Upper lobe of left lung (tissue), 6 donors: ENCODE measurements at regions not wholly inside any gene's neighbourhood (a gene's known extent, or its start where the extent isn't known, plus 50 kb on each side); places are given as distances from the start of the nearest gene placed in this dataset.

ENCODE experiments used
- ATAC-seq, 2 donors: fragments of 200-7000 bp; cut with Tn5 transposase; one replicate each; pipeline ENCODE4 v1.9.1; 2022; ENCODE audit warnings: mild to moderate bottlenecking in 2 of 2, moderate library complexity in 2 of 2; ENCODE audit not compliant: low FRiP score in 2 of 2
- DNase-seq, 2 donors: peaks; one replicate each; pipeline ENCODE4 v3.0.0-alpha.2; 2019 to 2020
- H3K27ac ChIP-seq, 4 donors: fragments of 200-600 bp; sonication (generic); one replicate each; pipeline ENCODE4 v1.5.1; 2016 to 2019
- H3K27me3 ChIP-seq, 4 donors: fragments of 200-600 bp; sonication (generic); one replicate each; pipeline ENCODE4 v1.5.1; 2017 to 2019
- H3K36me3 ChIP-seq, 4 donors: fragments of 200-600 bp; sonication (generic); one replicate each; pipeline ENCODE4 v1.5.1; 2016 to 2019
- H3K4me1 ChIP-seq, 4 donors: fragments of 200-600 bp; sonication (generic); one replicate each; pipeline ENCODE4 v1.5.1; 2018 to 2019
- H3K4me3 ChIP-seq, 4 donors: fragments of 200-600 bp; sonication (generic); one replicate each; pipeline ENCODE4 v1.5.1; 2017 to 2019; ENCODE audit warnings: mild to moderate bottlenecking in 2 of 4, moderate library complexity in 1 of 4
- H3K9me3 ChIP-seq, 4 donors: fragments of 200-600 bp; sonication (generic); one replicate each; pipeline ENCODE4 v1.5.1; 2018 to 2019
- CTCF ChIP-seq, 6 experiments: fragments of 450-650 bp in 4 of 6; fragments of 200-600 bp in 2 of 6; sonication (generic) in 2 of 6; IDR thresholded peaks; one replicate each; pipeline ENCODE4 v1.5.1; 2016 to 2019; ENCODE audit warnings: antibody characterized with exemption in 6 of 6
- EP300 ChIP-seq, 4 donors: sonication (generic); formaldehyde crosslinking; IDR thresholded peaks; one replicate each; pipeline ENCODE4 v1.5.1; 2017; ENCODE audit warnings: antibody characterized with exemption in 4 of 4, control low read depth in 2 of 4
- POLR2A ChIP-seq, 4 donors: fragments of 450-650 bp; IDR thresholded peaks; one replicate each; pipeline ENCODE4 v1.5.1; 2016 to 2017; ENCODE audit warnings: antibody characterized with exemption in 4 of 4, mild to moderate bottlenecking in 2 of 4
- POLR2AphosphoS5 ChIP-seq, 2 donors: sonication (generic); formaldehyde crosslinking; IDR thresholded peaks; one replicate each; pipeline ENCODE4 v1.5.1; 2017; ENCODE audit warnings: antibody characterized with exemption in 2 of 2
- WGBS, 2 donors: methylation state at CpG; one replicate each; pipeline ENCODE4 v1.1.5; 2017 to 2018; 5-methylcytosine and 5-hydroxymethylcytosine counted together
- donor health status: DM: no; HTN: no; CAD: no; lungs with moderate emphysema.
- donor health status: DM: no; HTN: yes; CAD: no; lungs with severe emphysema.

GRCh38 chr9:87193151-87193550 is 245.8 kb upstream of the GAS1 start:
- 88 to 100% methylated on average over 1 of the region's 1 CpG for WGBS, 2 donors
- H3K4me1 ChIP-seq: peaks cover 0 to 3% (median 0%) of the 10 kb centered on the region in 4 donors
- no peaks in the 10 kb centered on the region for H3K27me3 ChIP-seq
- no peak overlapping the region for H3K27ac ChIP-seq
- DNase-seq (no peak), ATAC-seq (no peak)
- H3K4me3 ChIP-seq: no peak overlapping the region
- no peaks in the 10 kb centered on the region for H3K9me3 ChIP-seq
- no peaks in the 10 kb centered on the region for H3K36me3 ChIP-seq
- TF ChIP-seq CTCF (IDR thresholded peaks at IDR 0.05): no peak
- TF ChIP-seq POLR2A (IDR thresholded peaks at IDR 0.05): no peak
- no peak for TF ChIP-seq POLR2AphosphoS5 (IDR thresholded peaks at IDR 0.05)
- no peak for TF ChIP-seq EP300 (IDR thresholded peaks at IDR 0.05)

- Histone ChIP-seq H3K36me3 (no peaks in the 10 kb centered on the region), H3K4me1 (peaks cover 0 to 3% (median 0%) of the 10 kb centered on the region in 4 donors), H3K4me3 (no peak overlapping the region), H3K27me3 (no peaks in the 10 kb centered on the region), H3K27ac (no peak overlapping the region), H3K9me3 (no peaks in the 10 kb centered on the region)
- TF ChIP-seq EP300 (IDR thresholded peaks at IDR 0.05) (no peak), POLR2A (IDR thresholded peaks at IDR 0.05) (no peak), POLR2AphosphoS5 (IDR thresholded peaks at IDR 0.05) (no peak), CTCF (IDR thresholded peaks at IDR 0.05) (no peak)
- ATAC-seq (peak in 1 of 2 donors; percentile 70), DNase-seq (no peak)
- 60 to 67% methylated on average over 9 of the region's 9 CpGs for WGBS, 2 donors
Measured at GRCh38 chr9:87193925-87194868, 246.9 kb upstream of the GAS1 start.

- TF ChIP-seq CTCF (IDR thresholded peaks at IDR 0.05) (no peak), POLR2A (IDR thresholded peaks at IDR 0.05) (no peak), POLR2AphosphoS5 (IDR thresholded peaks at IDR 0.05) (no peak), EP300 (IDR thresholded peaks at IDR 0.05) (no peak)
- H3K27me3 ChIP-seq: no peaks in the 10 kb centered on the region
- no peak overlapping the region for H3K4me3 ChIP-seq
- no peak overlapping the region for H3K27ac ChIP-seq
- H3K4me1 ChIP-seq: peaks cover 0 to 3% (median 0%) of the 10 kb centered on the region in 4 donors
- ATAC-seq (no peak), DNase-seq (no peak)
- H3K36me3 ChIP-seq: no peaks in the 10 kb centered on the region
- H3K9me3 ChIP-seq: no peaks in the 10 kb centered on the region
Measured at GRCh38 chr9:87195306-87195705, 248.0 kb upstream of the GAS1 start.

GRCh38 chr9:87197349-87198130 is 250.2 kb upstream of the GAS1 start:
- no peaks in the 10 kb centered on the region for H3K27me3 ChIP-seq
- TF ChIP-seq POLR2AphosphoS5 (IDR thresholded peaks at IDR 0.05) (no peak), EP300 (IDR thresholded peaks at IDR 0.05) (no peak), CTCF (IDR thresholded peaks at IDR 0.05) (no peak), POLR2A (IDR thresholded peaks at IDR 0.05) (no peak)
- DNase-seq (no peak), ATAC-seq (peak in 1 of 2 donors; percentile 25)
- WGBS, 2 donors: 84 to 89% methylated on average over 10 of the region's 10 CpGs
- no peak overlapping the region for H3K27ac ChIP-seq
- H3K36me3 ChIP-seq: no peaks in the 10 kb centered on the region
- no peak overlapping the region for H3K4me3 ChIP-seq
- peaks cover 0 to 3% (median 0%) of the 10 kb centered on the region in 4 donors for H3K4me1 ChIP-seq
- H3K9me3 ChIP-seq: no peaks in the 10 kb centered on the region
